Gastrocnemius medialis (tissue), 4 donors: ENCODE measurements at regions not wholly inside any gene's neighbourhood (a gene's known extent, or its start where the extent isn't known, plus 50 kb on each side); places are given as distances from the start of the nearest gene placed in this dataset.

Source experiments
- CTCF ChIP-seq, 5 experiments: fragments of 450-650 bp in 3 of 5; fragments of 200-600 bp in 2 of 5; sonication (generic) in 2 of 5; IDR thresholded peaks in 4 of 5; conservative IDR thresholded peaks in 1 of 5; 1 replicate in 4 of 5; 2 replicates in 1 of 5; pipeline ENCODE4 v1.5.1; 2016 to 2019; ENCODE audit warnings: antibody characterized with exemption in 5 of 5, mild to moderate bottlenecking in 3 of 5, moderate library complexity in 3 of 5
- POLR2A ChIP-seq, 2 donors: fragments of 450-650 bp; IDR thresholded peaks; one replicate each; pipeline ENCODE4 v1.6.1; 2017; ENCODE audit warnings: antibody characterized with exemption in 2 of 2, mild to moderate bottlenecking in 2 of 2, moderate library complexity in 2 of 2

GRCh38 chr13:103676329-103676728 lies 610.1 kb upstream of the SLC10A2 start:
- no peak for TF ChIP-seq CTCF (IDR thresholded peaks at IDR 0.05 in 4 of 5, conservative IDR thresholded peaks at IDR 0.05 in 1 of 5)
- TF ChIP-seq POLR2A (IDR thresholded peaks at IDR 0.05): no peak
